HFFc6 (cell line): ENCODE measurements at regions not wholly inside any gene's neighbourhood (a gene's known extent, or its start where the extent isn't known, plus 50 kb on each side); places are given as distances from the start of the nearest gene placed in this dataset.

Source experiments
- DNase-seq: peaks from one replicate; pipeline ENCODE4 v3.0.0-alpha.2; 2018
- H3K27ac Mint-ChIP-seq: 2 replicates; pipeline ENCODE4 v1.8.0; 2020; ENCODE audit warnings: mild to moderate bottlenecking, mixed read lengths
- H3K27me3 Mint-ChIP-seq: 2 replicates; pipeline ENCODE4 v1.8.0; 2021; ENCODE audit warnings: mild to moderate bottlenecking, moderate library complexity, mixed read lengths; ENCODE audit not compliant: insufficient read depth
- H3K36me3 Mint-ChIP-seq: 2 replicates; pipeline ENCODE4 v1.8.0; 2021; ENCODE audit warnings: low read depth, mixed read lengths
- H3K4me1 Mint-ChIP-seq: 2 replicates; pipeline ENCODE4 v1.8.0; 2020; ENCODE audit warnings: low read depth, mixed read lengths
- H3K4me3 Mint-ChIP-seq: 2 replicates; pipeline ENCODE4 v1.8.0; 2020; ENCODE audit warnings: mild to moderate bottlenecking, moderate library complexity, mixed read lengths
- H3K9me3 Mint-ChIP-seq: 2 replicates; pipeline ENCODE4 v1.8.0; 2020; ENCODE audit warnings: mild to moderate bottlenecking, mixed read lengths
- CTCF ChIP-seq: fragments of 200-600 bp; sonication (generic); IDR thresholded peaks from 2 replicates; pipeline ENCODE4 v1.5.0; 2021; ENCODE audit warnings: antibody characterized with exemption, mild to moderate bottlenecking

GRCh38 chr11:123299721-123300120 is 104.7 kb upstream of the CLMP start:
- Mint-ChIP-seq H3K4me1 (peaks cover 40% of the 10 kb centered on the region), H3K36me3 (no peaks in the 10 kb centered on the region), H3K27me3 (peaks cover 4% of the 10 kb centered on the region), H3K4me3 (no peak overlapping the region), H3K9me3 (no peaks in the 10 kb centered on the region), H3K27ac (no peak overlapping the region)
- TF ChIP-seq CTCF, result no peak
- no peak for DNase-seq

GRCh38 chr11:123298488-123299447 is 103.7 kb upstream of the CLMP start:
- H3K4me1 Mint-ChIP-seq, result peaks cover 35% of the 10 kb centered on the region
- H3K27me3 Mint-ChIP-seq, result peaks cover 4% of the 10 kb centered on the region
- H3K36me3 Mint-ChIP-seq, result no peaks in the 10 kb centered on the region

GRCh38 chr11:123292647-123293046 is 97.6 kb upstream of the CLMP start:
- Mint-ChIP-seq H3K9me3 (no peaks in the 10 kb centered on the region), H3K4me1 (no peaks in the 10 kb centered on the region), H3K36me3 (no peaks in the 10 kb centered on the region), H3K4me3 (no peak overlapping the region), H3K27me3 (peaks cover 12% of the 10 kb centered on the region), H3K27ac (no peak overlapping the region)
- DNase-seq, result no peak
- TF ChIP-seq CTCF, result no peak

More at GRCh38 chr11:123298488-123299447, 103.7 kb upstream of the CLMP start:
- no peak overlapping the region for H3K4me3 Mint-ChIP-seq
- DNase-seq, result no peak
- no peak overlapping the region for H3K27ac Mint-ChIP-seq
- no peak for TF ChIP-seq CTCF
- no peaks in the 10 kb centered on the region for H3K9me3 Mint-ChIP-seq

- no peak for TF ChIP-seq CTCF
- Mint-ChIP-seq H3K4me3 (no peak overlapping the region), H3K4me1 (no peaks in the 10 kb centered on the region), H3K9me3 (no peaks in the 10 kb centered on the region), H3K27me3 (peaks cover 10% of the 10 kb centered on the region), H3K36me3 (no peaks in the 10 kb centered on the region), H3K27ac (no peak overlapping the region)
- DNase-seq, result no peak
These were observed 96.3 kb upstream of the CLMP start for GRCh38 chr11:123291201-123291869.

GRCh38 chr11:123286761-123287160 is 91.7 kb upstream of the CLMP start:
- Mint-ChIP-seq H3K4me3 (no peak overlapping the region), H3K4me1 (peaks cover 11% of the 10 kb centered on the region; the same call in 1 of the 2 replicates), H3K27ac (no peak overlapping the region), H3K9me3 (no peaks in the 10 kb centered on the region), H3K27me3 (peaks cover 23% of the 10 kb centered on the region), H3K36me3 (no peaks in the 10 kb centered on the region)
- TF ChIP-seq CTCF, result no peak
- no peak for DNase-seq
